GM21381 (cell line): ENCODE measurements at regions not wholly inside any gene's neighbourhood (a gene's known extent, or its start where the extent isn't known, plus 50 kb on each side); places are given as distances from the start of the nearest gene placed in this dataset.

Experiments
- ATAC-seq: cut with Tn5 transposase; IDR thresholded peaks from one replicate; pipeline ENCODE4 v1.9.1; 2021; ENCODE audit warnings: mild to moderate bottlenecking, moderate library complexity; ENCODE audit not compliant: unreplicated experiment

GRCh38 chr5:110345623-110346022 is 380.8 kb downstream of the TMEM232 start:
- no peak for ATAC-seq

GRCh38 chr5:110346893-110347358 is 379.5 kb downstream of the TMEM232 start:
- no peak for ATAC-seq

- ATAC-seq, result no peak
Observed at GRCh38 chr5:110347781-110348180, 378.7 kb downstream of the TMEM232 start.

GRCh38 chr5:110351430-110351829 is 375.0 kb downstream of the TMEM232 start:
- ATAC-seq, result no peak

- ATAC-seq, result no peak
Observed at GRCh38 chr5:110354311-110354710, 372.2 kb downstream of the TMEM232 start.

- ATAC-seq, result no peak
Observed at GRCh38 chr5:110354915-110355644, 371.4 kb downstream of the TMEM232 start.

GRCh38 chr5:110356677-110357076 is 369.8 kb downstream of the TMEM232 start:
- no peak for ATAC-seq

GRCh38 chr5:110359221-110359620 is 367.2 kb downstream of the TMEM232 start:
- ATAC-seq, result no peak

GRCh38 chr5:110361471-110361870 is 365.0 kb downstream of the TMEM232 start:
- no peak for ATAC-seq

- no peak for ATAC-seq
Observed at GRCh38 chr5:110362261-110362660, 364.2 kb downstream of the TMEM232 start.

- no peak for ATAC-seq
Observed at GRCh38 chr5:110366716-110367115, 359.8 kb downstream of the TMEM232 start.
